CD1c-positive myeloid dendritic cell (primary cell): ENCODE measurements at regions not wholly inside any gene's neighbourhood (a gene's known extent, or its start where the extent isn't known, plus 50 kb on each side); places are given as distances from the start of the nearest gene placed in this dataset.

Source experiments
- DNase-seq: peaks from one replicate; pipeline ENCODE4 v3.0.0-alpha.2; 2016; ENCODE audit errors: extremely low spot score

DNA sequence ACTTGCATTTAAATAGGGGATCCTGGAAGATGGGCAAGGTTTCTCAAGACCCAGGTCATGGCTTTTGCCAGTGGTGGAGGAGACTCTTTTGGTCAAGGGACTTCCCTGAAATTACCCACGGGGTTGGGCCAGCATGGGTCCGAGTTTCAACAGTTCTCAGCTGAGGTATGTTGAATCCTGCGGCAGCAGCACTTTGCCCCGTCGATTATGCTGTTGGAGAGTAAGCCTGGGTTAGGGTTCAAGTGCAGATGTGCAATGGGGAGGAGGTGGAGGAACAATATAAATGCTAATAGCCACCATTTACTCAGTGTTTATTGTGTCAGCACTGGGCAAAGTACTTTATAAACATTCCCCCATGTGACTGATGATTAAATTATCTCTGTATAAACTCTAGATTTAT lies 96.0 kb upstream of the GATA6 start:
- DNase-seq: no peak

DNA sequence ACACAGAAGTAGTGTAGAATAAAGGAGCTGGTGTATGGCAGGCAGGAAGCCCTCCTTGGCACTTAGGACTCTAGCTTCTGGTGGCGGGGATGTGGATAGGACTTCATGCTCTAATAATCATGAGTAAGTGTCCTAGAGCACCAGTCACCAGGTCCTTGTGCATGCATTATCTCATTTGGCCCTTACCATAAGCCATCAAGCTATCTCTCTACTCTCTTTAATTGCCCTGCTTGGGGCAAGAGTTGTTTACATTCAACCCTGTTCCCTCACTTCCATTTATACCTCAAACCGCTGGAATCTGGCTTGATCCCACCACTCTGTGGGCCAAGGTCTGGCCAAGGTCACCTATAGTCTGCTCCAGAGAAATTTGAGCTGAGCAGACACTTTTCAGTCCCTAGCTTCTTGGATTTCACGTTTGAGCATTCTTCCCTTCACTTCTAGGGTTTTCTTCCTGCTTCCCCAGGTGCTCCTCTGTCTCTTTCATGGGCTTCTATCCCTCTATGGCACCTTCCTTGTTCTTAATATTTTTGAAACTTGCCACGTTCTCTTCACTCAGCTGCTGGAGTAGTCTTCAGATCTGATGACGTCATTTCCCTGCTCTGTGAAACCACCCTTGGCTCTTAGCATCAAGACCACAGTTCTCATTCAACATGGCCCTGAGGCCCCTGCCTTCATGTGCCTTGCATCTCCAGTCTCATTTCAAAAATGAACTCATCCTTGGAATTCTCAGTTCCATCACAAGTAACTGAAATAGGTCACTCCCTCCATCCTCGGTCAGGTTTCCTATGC lies 94.9 kb upstream of the GATA6 start:
- no peak for DNase-seq

DNA sequence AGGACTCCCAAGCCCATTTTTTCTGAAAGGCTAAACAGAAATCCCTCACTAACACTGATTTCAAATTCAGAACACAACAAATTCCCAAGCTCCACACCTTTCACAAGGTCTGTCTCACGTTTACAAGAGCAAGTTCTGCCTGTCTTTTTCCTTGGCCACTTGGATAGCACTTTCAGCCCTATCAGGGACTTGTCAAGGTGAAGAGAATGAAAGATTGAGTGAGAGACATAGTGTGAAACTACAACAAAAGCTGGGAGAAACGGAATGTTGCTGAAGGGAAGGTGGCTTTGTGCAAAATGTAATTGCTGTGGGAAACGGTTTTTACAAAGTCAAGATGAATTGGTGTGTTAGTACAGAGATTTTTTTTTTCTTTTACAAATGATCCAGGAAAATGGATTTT lies 89.4 kb upstream of the GATA6 start:
- DNase-seq: no peak

- DNase-seq: no peak
Measured at GRCh38 chr18:22082408-22082807, 87.0 kb upstream of the GATA6 start.

DNA sequence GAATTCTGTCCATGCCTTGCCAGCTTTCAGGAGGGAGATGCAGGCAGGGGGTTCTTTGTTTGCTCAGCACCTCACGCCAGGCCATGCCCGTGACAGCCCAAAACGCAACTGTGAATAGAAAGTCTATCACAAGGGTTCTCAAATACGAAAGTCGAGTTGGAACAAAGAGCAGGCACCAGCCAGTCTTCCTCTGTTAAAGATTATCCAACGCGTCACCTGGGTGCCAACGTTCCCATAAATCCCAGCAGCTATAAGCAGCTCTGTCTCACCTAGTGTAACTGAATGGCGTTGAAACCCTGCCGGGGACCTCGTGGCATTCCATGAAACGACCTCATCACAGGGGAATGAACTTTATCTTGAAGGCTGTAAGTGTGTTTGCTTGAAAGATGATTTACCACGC lies 84.8 kb upstream of the GATA6 start:
- DNase-seq: no peak

DNA sequence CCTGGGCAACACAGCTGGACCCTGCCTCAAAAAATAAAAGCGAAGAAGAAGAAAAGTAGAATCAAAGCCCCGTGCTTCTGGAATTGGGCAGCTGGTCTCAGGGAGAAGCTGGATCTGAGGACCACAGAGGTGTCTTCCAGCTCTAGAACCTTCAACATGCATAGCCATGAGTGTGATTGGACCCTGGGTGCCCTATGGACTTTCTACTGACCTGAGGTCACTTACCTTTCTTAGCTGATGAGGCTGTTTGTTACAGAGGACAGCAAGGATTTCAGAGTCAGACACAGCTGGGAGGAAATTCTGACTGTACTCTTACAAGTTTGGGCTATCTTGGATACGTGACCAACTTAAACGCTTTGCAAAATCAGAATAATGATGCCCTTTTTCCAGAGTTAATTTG lies 82.4 kb upstream of the GATA6 start:
- DNase-seq: no peak

GRCh38 chr18:22088029-22088428 lies 81.4 kb upstream of the GATA6 start:
- no peak for DNase-seq

DNA sequence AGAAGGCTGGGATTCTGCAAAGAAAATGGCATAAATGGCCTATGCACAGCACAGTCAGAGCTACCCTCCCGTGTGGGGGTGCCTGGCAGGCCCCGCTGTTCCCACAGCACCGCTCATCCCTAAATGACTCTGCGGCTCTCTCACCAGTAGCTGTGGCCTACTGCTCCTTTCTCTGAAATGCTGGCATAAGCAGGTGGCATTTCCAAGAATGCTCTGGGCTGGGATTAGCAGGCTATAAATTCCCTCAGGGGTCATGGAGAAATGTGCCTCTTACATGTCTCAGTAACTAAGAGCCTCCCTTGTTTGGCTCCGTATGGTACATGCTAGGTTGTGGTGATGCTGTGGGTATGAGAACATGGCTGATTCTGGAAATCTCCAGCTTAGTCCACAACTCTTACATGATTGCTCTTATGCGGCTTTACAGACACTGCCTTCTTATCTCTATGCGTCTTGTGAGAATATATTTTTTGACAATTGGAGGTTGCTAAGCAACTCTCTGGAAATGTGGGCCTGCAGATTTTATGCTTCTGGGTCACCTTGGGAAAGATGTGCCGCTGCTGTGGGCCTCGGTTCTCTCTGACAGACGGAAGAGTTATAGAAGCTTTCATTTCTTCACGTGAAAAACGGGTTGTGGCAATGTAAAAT lies 80.3 kb upstream of the GATA6 start:
- no peak for DNase-seq

DNA sequence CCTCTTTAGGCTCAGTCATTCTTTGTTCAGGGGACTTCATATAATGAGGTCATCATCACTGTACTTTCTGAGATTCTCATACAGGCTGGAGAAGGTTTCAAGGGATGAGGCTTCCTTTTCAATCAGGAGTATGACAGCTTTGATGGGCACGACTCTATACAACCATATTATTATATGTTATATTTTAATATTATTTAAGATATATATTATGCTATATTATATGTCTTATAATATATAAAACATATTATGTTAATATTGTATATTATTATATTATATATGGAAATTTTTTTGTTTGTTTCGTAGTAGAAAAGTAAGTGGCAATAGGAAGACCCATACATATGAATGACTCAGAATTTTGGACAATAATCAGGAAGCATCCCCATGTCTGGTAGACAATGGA lies 78.0 kb upstream of the GATA6 start:
- no peak for DNase-seq

GRCh38 chr18:22093731-22094357 lies 75.5 kb upstream of the GATA6 start:
- no peak for DNase-seq

- DNase-seq: no peak
Measured at GRCh38 chr18:22094358-22094734, 75.0 kb upstream of the GATA6 start.

DNA sequence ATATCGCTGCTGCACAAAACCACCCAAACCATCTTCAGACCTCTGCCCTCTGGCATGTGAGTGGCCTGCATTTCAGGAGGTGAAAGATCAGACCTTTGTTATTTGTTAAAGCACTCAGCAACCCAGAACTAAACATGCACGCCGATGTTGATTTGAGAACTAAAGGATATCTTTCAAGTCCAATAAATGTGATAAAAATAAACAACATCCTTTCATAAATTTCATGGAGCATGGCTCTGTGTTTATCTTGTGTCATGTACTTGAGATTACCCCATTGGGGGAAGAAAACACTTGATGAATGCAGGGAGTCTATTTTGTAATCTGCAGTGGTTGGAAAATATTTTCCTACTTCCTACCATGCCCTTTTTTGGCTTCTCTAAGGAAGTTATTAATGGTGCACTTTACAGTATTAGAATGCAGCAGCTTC lies 70.8 kb upstream of the GATA6 start:
- no peak for DNase-seq

- no peak for DNase-seq
Measured at GRCh38 chr18:22099925-22100324, 69.5 kb upstream of the GATA6 start.

- DNase-seq: no peak
Measured at GRCh38 chr18:22101731-22102130, 67.7 kb upstream of the GATA6 start.

DNA sequence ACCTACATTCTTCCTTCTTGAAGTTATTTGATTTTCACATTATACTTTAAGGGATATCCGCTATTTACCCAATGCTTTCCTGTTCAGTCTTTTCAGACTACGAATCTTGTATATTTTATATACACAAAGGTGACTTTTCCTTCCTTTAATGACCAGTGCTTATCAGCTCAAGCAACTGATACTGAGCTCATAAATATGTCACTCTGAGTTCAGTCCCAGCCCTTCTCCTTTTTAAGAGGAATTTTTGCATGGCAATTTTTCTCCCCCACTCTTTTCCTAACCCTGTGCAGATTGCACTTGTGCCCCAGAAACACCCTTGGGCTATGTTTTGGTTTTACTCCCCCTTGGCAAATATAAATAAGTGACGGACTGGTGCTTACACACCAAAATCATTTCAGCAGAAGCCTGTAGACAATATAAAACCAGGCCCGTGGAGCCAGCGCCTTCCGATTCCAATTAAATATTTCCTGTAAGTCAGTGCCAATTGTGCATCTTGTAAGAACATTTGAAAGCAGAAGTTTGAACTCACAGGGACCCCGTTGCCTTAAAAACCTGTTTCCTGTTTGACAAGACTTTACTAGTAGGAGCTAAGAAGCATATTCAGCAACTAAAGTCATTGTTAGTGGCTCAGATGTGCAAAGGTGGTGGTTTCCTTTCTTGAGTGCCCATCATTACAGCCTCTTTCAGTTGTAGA lies 66.3 kb upstream of the GATA6 start:
- no peak for DNase-seq

- DNase-seq: no peak
Measured at GRCh38 chr18:22103647-22104031, 65.8 kb upstream of the GATA6 start.

- DNase-seq: no peak
Measured at GRCh38 chr18:22106536-22107292, 62.7 kb upstream of the GATA6 start.

- DNase-seq: no peak
Measured at GRCh38 chr18:22108674-22109073, 60.7 kb upstream of the GATA6 start.

DNA sequence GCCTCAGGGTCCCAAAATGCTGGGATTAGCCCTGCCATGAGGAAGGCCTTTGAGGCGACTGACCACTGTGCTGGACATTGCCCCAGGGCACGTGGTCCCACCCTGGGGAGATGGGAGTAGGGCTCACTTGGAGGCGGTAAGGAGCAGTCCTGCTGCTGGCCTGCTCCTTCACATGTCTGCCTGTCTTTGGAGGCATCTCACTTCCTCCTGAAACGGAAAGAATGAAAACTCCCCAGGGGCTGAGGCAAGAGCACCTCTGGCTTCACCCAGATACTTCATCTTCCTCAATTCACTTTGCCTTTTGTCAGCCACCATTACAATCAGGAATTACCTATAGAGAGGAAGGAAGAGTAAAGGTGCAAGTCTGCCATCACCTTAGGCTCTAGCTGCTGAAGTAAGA lies 59.9 kb upstream of the GATA6 start:
- no peak for DNase-seq

DNA sequence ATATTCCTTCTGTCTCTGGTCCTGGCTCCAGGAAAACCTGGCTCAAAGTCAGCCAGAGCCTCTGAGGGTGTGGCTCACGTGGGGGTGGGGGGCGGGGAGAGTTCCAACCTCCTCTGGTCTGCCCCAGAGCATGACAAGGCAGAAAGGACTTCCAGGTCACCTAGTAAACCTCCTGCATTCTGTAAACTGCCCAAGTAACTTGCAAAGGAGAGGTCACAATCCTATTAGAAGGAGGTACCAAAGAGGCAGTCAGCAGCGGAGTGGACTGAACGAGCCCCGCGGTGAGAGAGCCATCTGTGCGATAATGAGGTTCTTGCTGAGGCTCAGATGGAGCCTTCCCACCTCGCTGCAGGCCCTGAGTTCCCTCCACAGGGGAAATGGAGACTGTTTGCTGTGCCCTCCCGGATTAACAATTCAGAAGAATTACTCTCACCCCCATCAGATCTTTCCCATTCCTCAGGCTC lies 58.9 kb upstream of the GATA6 start:
- no peak for DNase-seq

DNA sequence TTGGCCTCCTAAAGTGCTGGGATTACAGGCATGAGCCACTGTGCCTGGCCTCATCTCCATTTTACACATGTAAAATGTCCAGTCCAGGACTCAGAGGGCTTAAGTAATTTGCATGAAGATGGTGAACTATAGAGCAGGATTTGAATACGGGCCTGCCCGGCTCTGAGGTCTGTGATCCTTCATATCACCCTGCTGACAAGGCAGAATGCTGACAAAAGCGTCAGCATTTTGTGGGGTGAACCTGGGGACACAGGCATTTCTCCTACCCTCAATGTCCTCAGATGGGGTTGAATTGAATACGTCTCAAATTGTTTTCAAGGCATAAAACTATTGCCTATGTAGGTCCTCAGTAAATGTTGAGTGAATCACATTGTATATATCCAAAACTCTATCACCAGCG lies 57.2 kb upstream of the GATA6 start:
- no peak for DNase-seq
